Activated B cell treated with CpG ODN at 0.5 μM for 24 hours (primary cell): ENCODE measurements at regions not wholly inside any gene's neighbourhood (a gene's known extent, or its start where the extent isn't known, plus 50 kb on each side); places are given as distances from the start of the nearest gene placed in this dataset.

Experiments used
- ATAC-seq: fragments of 200-7000 bp; cut with Tn5 transposase; one replicate; pipeline ENCODE4 v1.10.0; 2021; ENCODE audit warnings: low read depth, mild to moderate bottlenecking, moderate library complexity
- CTCF ChIA-PET: fragments of 350-600 bp; sonication (Branson Sonifier 250); formaldehyde crosslinking; loops from one replicate; lab custom pipeline; 2021; ENCODE audit warnings: antibody characterized with exemption; lab: Charles Lee
- POLR2A ChIA-PET: fragments of 350-600 bp; sonication (Branson Sonifier 250); formaldehyde crosslinking; loops from one replicate; lab custom pipeline; 2021; ENCODE audit warnings: antibody characterized with exemption; lab: Charles Lee
- DNase-seq: peaks from one replicate; pipeline ENCODE4 v3.0.0; 2022
- H3K27ac Mint-ChIP-seq: one replicate; pipeline ENCODE4 v1.8.0; 2020; ENCODE audit warnings: mixed read lengths
- H3K27me3 Mint-ChIP-seq: one replicate; pipeline ENCODE4 v1.8.0; 2021; ENCODE audit warnings: mixed read lengths
- H3K36me3 Mint-ChIP-seq: one replicate; pipeline ENCODE4 v1.8.0; 2021; ENCODE audit warnings: low read depth, mixed read lengths
- H3K4me1 Mint-ChIP-seq: one replicate; pipeline ENCODE4 v1.8.0; 2021; ENCODE audit warnings: mixed read lengths
- H3K4me3 Mint-ChIP-seq: one replicate; pipeline ENCODE4 v1.8.0; 2020; ENCODE audit warnings: mild to moderate bottlenecking, mixed read lengths
- H3K9me3 Mint-ChIP-seq: one replicate; pipeline ENCODE4 v1.8.0; 2020; ENCODE audit warnings: mixed read lengths
- CTCF ChIP-seq: fragments of 200-600 bp; IDR thresholded peaks from one replicate; pipeline ENCODE4 v1.8.0; 2022; ENCODE audit warnings: antibody characterized with exemption, mild to moderate bottlenecking
- intact Hi-C: fragments of 100-400 bp; cut with micrococcal nuclease; formaldehyde crosslinking; loops from one replicate; pipeline ENCODE4 v1.15.1; 2024

DNA sequence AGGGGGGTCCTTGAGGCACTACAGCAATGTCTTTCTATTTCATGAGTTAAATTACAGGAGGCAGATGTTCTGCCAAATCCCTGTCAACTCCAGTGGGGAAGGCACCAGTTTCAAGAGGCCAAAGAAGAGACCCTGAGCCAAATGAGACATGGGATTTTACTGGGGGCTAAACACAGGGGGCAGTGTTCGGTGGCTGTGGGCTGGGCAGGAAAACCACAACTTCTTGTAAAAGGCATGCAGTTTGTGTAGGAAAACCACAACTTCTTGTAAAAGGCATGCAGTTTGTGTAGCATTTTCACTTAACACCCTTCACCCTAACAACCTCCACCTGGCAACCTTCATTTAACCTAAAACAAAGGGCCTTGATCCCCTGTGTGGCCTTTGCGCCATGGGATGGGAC, 61.0 kb downstream of the POLR2M start:
- intact Hi-C loops: no loop called here
- H3K9me3 Mint-ChIP-seq: no peaks in the 10 kb centered on the region
- H3K36me3 Mint-ChIP-seq: no peaks in the 10 kb centered on the region
- H3K27ac Mint-ChIP-seq: no peak overlapping the region
- DNase-seq: no peak
- no peak for ATAC-seq
- no peak for TF ChIP-seq CTCF
- POLR2A ChIA-PET: no interaction called here
- H3K27me3 Mint-ChIP-seq: peaks cover 2% of the 10 kb centered on the region
- CTCF ChIA-PET: no interaction called here
- no peaks in the 10 kb centered on the region for H3K4me1 Mint-ChIP-seq
- no peak overlapping the region for H3K4me3 Mint-ChIP-seq

GRCh38 chr15:57769266-57769665, 62.8 kb downstream of the POLR2M start:
- no peak overlapping the region for H3K27ac Mint-ChIP-seq
- no peaks in the 10 kb centered on the region for H3K4me1 Mint-ChIP-seq
- ATAC-seq: no peak
- DNase-seq: no peak
- TF ChIP-seq CTCF: no peak
- no peaks in the 10 kb centered on the region for H3K27me3 Mint-ChIP-seq
- intact Hi-C loops: no loop called here
- H3K4me3 Mint-ChIP-seq: no peak overlapping the region
- H3K9me3 Mint-ChIP-seq: no peaks in the 10 kb centered on the region
- POLR2A ChIA-PET: no interaction called here
- H3K36me3 Mint-ChIP-seq: no peaks in the 10 kb centered on the region
- CTCF ChIA-PET: no interaction called here

GRCh38 chr15:57770495-57770894, 64.0 kb downstream of the POLR2M start:
- H3K27ac Mint-ChIP-seq: no peak overlapping the region

GRCh38 chr15:57772223-57772957, 65.9 kb downstream of the POLR2M start:
- ATAC-seq (no peak), DNase-seq (no peak)
- ChIA-PET CTCF (no interaction called here), POLR2A (no interaction called here)
- intact Hi-C loops: no loop called here
- Mint-ChIP-seq H3K4me3 (no peak overlapping the region), H3K27me3 (no peaks in the 10 kb centered on the region), H3K27ac (no peak overlapping the region), H3K36me3 (no peaks in the 10 kb centered on the region), H3K4me1 (no peaks in the 10 kb centered on the region), H3K9me3 (no peaks in the 10 kb centered on the region)
- TF ChIP-seq CTCF: no peak

More at GRCh38 chr15:57770495-57770894, 64.0 kb downstream of the POLR2M start:
- no peaks in the 10 kb centered on the region for H3K27me3 Mint-ChIP-seq
- H3K9me3 Mint-ChIP-seq: no peaks in the 10 kb centered on the region
- intact Hi-C loops: no loop called here
- H3K4me3 Mint-ChIP-seq: no peak overlapping the region
- ATAC-seq: no peak
- CTCF ChIA-PET: no interaction called here
- no peak for TF ChIP-seq CTCF
- DNase-seq: no peak
- POLR2A ChIA-PET: no interaction called here
- H3K36me3 Mint-ChIP-seq: no peaks in the 10 kb centered on the region
- no peaks in the 10 kb centered on the region for H3K4me1 Mint-ChIP-seq

GRCh38 chr15:57773051-57773450, 66.5 kb downstream of the POLR2M start:
- Mint-ChIP-seq H3K9me3 (no peaks in the 10 kb centered on the region), H3K4me3 (no peak overlapping the region), H3K27me3 (no peaks in the 10 kb centered on the region), H3K27ac (no peak overlapping the region), H3K4me1 (no peaks in the 10 kb centered on the region), H3K36me3 (no peaks in the 10 kb centered on the region)
- no peak for TF ChIP-seq CTCF
- POLR2A ChIA-PET: no interaction called here
- intact Hi-C loops: no loop called here
- ATAC-seq (no peak), DNase-seq (no peak)
- CTCF ChIA-PET: no interaction called here
